ENCODE measurements at regions not wholly inside any gene's neighbourhood (a gene's known extent, or its start where the extent isn't known, plus 50 kb on each side); places are given as distances from the start of the nearest gene placed in this dataset.

DNA sequence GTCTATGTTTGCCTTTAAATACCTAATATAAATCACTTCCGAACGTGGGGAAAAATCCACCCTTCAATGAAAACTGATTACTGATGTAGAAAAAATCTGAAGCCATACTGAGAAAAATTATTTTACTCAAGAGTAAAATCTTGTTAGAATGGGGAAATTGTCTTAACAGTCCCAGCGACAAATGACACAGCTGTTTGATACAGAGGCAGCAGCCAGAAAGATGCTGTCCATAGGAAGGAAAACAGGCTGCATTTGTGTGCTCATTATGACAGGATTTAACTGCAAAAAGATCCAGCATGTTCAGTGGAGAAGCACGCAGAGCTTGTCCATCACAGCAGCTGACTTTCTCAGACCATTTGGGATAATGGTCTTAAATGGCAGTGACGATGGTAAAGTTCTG lies 443.0 kb downstream of the TFAP2B start:
- TF ChIP-seq, protein P1, sequence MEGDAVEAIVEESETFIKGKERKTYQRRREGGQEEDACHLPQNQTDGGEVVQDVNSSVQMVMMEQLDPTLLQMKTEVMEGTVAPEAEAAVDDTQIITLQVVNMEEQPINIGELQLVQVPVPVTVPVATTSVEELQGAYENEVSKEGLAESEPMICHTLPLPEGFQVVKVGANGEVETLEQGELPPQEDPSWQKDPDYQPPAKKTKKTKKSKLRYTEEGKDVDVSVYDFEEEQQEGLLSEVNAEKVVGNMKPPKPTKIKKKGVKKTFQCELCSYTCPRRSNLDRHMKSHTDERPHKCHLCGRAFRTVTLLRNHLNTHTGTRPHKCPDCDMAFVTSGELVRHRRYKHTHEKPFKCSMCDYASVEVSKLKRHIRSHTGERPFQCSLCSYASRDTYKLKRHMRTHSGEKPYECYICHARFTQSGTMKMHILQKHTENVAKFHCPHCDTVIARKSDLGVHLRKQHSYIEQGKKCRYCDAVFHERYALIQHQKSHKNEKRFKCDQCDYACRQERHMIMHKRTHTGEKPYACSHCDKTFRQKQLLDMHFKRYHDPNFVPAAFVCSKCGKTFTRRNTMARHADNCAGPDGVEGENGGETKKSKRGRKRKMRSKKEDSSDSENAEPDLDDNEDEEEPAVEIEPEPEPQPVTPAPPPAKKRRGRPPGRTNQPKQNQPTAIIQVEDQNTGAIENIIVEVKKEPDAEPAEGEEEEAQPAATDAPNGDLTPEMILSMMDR (IDR thresholded peaks at IDR 0.05): no peak
- TF ChIP-seq POLR2AphosphoS5 (IDR thresholded peaks at IDR 0.05): no peak

All from suprapubic skin (tissue), 3 donors.